ENCODE measurements at regions not wholly inside any gene's neighbourhood (a gene's known extent, or its start where the extent isn't known, plus 50 kb on each side); places are given as distances from the start of the nearest gene placed in this dataset.
A peak's percentile ranks its signal among the peaks of the same experiment; 100 is the strongest.

DNA sequence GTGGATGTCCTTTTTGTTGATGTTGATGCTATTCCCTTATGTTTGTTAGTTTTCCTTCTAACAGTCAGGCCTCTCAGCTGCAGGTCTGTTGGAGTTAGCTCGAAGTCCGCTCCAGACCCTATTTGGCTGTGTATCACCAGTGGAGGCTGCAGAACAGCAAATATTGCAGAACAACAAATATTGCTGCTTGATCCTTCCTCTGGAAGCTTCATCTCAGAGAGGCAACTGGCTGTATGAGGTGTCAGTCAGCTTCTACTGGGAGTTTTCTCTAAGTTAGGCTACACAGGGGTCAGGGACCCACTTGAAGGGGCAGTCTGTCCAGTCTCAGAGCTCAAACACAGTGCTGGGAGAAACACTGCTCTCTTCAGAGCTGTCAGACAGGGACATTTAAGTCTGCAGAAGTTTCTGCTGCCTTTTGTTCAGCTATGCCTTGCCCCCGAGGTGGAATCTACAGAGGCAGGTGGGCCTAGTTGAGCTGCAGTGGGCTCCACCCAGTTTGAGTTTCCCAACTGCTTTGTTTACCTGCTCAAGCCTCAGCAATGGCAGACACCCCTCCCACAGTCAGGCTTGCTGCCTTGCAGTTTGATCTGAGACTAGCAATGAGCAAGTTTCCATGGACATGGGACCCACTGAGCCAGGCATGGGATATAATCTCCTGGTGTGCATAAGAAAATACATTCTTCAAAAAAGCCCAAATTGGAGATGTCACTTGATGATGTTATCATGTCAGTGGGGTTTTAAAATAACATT is 99.5 kb downstream of the KDM5D start:
- no peaks in the 10 kb centered on the region for H3K27me3 ChIP-seq (ENCODE audit: control insufficient read depth, insufficient read depth, low read length)
- no peaks in the 10 kb centered on the region for H3K36me3 ChIP-seq (ENCODE audit: control insufficient read depth, insufficient read depth, low read length)
- no peak overlapping the region for H3K4me3 ChIP-seq (ENCODE audit: low read depth, low read length)
- DNase-seq (ENCODE audit: low read depth) (no peak), FAIRE-seq (no peak)
- no peak for TF ChIP-seq CTCF (IDR thresholded peaks at IDR 0.05; ENCODE audit: insufficient read depth, low read length, severe bottlenecking)

DNA sequence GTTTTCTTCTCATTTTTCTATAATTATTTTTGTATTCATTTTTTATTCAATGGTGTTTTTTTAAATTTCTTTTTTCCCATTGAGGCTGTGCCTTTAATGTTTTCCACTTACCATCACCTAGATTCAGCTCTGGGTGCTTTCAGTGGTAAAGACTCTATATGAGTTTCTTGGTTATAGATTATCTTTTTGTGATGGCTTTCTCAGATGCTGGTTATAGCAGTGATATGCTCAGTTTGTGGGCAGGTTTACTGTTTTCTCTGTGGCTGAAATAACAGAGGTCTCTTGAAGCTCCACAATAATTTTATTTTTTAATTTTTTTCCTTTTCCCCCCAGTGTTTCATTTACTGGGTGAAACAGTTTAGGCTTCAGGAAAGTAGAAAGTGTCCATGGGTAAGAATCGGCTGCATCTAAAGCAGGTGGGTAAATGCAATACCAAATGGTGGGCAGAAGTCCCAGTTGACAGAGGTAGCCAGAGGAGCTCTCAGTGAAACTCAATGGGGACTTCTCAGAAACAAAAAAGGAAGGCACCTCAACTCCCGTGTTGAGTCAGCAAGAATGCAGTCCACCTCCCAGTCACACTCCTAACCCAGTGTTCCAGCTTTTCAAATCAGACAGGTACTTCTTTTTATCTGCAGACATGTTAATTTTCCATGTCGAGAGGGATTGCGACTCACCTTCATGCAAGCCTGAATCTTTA is 106.7 kb downstream of the KDM5D start:
- Histone ChIP-seq H3K4me3 (ENCODE audit: low read depth, low read length) (no peak overlapping the region), H3K36me3 (ENCODE audit: control insufficient read depth, insufficient read depth, low read length) (no peaks in the 10 kb centered on the region), H3K27me3 (ENCODE audit: control insufficient read depth, insufficient read depth, low read length) (no peaks in the 10 kb centered on the region)
- no peak for TF ChIP-seq CTCF (IDR thresholded peaks at IDR 0.05; ENCODE audit: insufficient read depth, low read length, severe bottlenecking)
- FAIRE-seq (no peak), DNase-seq (ENCODE audit: low read depth) (no peak)

DNA sequence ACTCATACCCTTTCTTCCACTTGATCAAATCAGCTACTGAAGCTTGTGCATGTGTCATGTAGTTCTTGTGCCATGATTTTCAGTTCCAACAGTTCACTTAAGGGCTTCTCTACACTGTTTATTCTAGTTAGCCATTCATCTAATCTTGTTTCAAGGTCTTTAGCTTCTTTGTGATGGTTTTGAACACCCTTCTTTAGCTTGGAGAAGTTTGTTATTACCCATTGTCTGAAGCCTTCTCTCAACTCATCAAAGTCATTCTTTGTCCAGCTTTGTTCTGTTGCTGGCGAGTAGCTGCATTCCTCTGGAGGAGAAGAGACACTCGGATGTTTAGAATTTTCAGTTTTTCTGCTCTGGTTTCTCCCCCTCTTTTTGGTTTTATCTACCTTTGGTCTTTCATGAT is 115.6 kb downstream of the KDM5D start:
- FAIRE-seq, result no peak
- no peak for DNase-seq (ENCODE audit: low read depth)
- H3K27me3 ChIP-seq (ENCODE audit: control insufficient read depth, insufficient read depth, low read length), result no peaks in the 10 kb centered on the region
- H3K4me3 ChIP-seq (ENCODE audit: low read depth, low read length), result no peak overlapping the region
- no peaks in the 10 kb centered on the region for H3K36me3 ChIP-seq (ENCODE audit: control insufficient read depth, insufficient read depth, low read length)
- no peak for TF ChIP-seq CTCF (IDR thresholded peaks at IDR 0.05; ENCODE audit: insufficient read depth, low read length, severe bottlenecking)

GRCh38 chrY:19622392-19622791 is 122.1 kb downstream of the KDM5D start:
- FAIRE-seq (no peak), DNase-seq (ENCODE audit: low read depth) (peak; percentile 8)
- TF ChIP-seq CTCF (IDR thresholded peaks at IDR 0.05; ENCODE audit: insufficient read depth, low read length, severe bottlenecking), result no peak
- Histone ChIP-seq H3K27me3 (ENCODE audit: control insufficient read depth, insufficient read depth, low read length) (no peaks in the 10 kb centered on the region), H3K4me3 (ENCODE audit: low read depth, low read length) (no peak overlapping the region), H3K36me3 (ENCODE audit: control insufficient read depth, insufficient read depth, low read length) (no peaks in the 10 kb centered on the region)

DNA sequence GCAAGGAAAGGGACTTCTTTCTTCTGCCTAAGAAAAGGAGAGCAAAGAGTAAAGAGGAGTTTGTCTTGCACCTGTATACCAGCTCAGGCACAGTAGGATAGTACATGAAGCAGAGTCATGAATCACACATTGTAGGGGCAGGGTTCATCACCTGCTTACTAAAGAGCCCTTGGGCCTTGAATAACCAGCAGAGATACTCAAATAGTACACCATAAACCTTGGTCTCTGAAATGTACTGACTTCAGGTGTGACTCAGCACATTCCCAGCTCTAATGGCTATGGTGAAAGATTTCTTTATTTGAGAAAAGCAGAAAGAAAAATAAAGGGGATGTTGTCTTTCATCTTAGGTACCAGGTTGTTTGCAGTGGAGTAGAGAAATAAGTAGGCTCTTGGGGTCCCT is 122.8 kb downstream of the KDM5D start:
- no peak for TF ChIP-seq CTCF (IDR thresholded peaks at IDR 0.05; ENCODE audit: insufficient read depth, low read length, severe bottlenecking)
- DNase-seq (ENCODE audit: low read depth) (peak; percentile 63), FAIRE-seq (no peak)
- Histone ChIP-seq H3K4me3 (ENCODE audit: low read depth, low read length) (no peak overlapping the region), H3K27me3 (ENCODE audit: control insufficient read depth, insufficient read depth, low read length) (no peaks in the 10 kb centered on the region), H3K36me3 (ENCODE audit: control insufficient read depth, insufficient read depth, low read length) (no peaks in the 10 kb centered on the region)
